ENCODE measurements at regions not wholly inside any gene's neighbourhood (a gene's known extent, or its start where the extent isn't known, plus 50 kb on each side); places are given as distances from the start of the nearest gene placed in this dataset.
"Not testable (repeated sequence)": the region's sequence is repeated elsewhere in the genome, so short reads cannot be mapped to it uniquely, and the experiment has no call there.

DNA sequence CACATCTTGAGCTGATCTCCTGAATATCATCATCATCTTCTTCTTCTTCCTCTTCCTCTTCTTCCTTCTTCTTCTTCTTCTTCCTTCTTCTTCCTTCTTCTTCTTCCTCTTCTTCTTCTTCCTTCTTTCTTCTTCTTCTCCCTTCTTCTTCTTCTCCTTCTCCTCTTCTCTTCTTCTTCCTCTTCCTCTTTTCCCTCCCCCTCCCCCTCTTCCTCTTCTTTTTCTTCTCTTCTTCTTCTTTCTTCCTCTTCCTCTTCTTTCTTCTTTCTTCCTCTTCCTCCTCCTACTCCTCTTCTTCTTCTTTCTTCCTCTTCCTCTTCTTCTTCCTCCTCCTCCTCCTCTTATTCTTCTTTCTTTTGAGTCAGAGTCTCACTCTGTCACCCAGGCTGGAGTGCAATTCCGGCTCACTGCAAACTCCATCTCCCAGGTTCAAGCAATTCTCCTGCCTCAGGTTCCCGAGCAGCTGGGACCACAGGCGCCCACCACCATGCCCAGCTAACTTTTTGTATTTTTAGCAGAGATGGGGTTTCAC is 197.9 kb upstream of the NANOGP8 start:
- DNase-seq = no peak

GRCh38 chr15:35281515-35281914 is 196.4 kb upstream of the NANOGP8 start:
- no peak for DNase-seq

DNA sequence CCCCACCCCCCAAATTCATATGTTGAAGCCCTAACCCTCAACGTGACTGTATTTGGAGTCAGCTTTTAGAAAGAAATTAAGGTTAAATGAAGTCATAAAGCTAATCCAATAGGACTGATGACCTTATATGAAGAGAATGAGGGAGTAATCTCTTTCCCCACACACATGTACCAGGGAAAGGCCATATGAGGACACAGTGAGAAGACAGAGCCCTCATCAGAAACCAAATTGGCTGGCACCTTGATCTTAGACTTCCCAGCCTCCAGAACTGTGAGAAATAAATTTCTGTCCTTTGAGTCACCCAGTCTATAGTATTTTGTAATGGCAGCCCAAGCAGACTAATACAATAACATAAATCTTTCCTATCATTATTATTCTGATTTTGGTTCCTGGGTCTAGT is 194.7 kb upstream of the NANOGP8 start:
- no peak for DNase-seq

DNA sequence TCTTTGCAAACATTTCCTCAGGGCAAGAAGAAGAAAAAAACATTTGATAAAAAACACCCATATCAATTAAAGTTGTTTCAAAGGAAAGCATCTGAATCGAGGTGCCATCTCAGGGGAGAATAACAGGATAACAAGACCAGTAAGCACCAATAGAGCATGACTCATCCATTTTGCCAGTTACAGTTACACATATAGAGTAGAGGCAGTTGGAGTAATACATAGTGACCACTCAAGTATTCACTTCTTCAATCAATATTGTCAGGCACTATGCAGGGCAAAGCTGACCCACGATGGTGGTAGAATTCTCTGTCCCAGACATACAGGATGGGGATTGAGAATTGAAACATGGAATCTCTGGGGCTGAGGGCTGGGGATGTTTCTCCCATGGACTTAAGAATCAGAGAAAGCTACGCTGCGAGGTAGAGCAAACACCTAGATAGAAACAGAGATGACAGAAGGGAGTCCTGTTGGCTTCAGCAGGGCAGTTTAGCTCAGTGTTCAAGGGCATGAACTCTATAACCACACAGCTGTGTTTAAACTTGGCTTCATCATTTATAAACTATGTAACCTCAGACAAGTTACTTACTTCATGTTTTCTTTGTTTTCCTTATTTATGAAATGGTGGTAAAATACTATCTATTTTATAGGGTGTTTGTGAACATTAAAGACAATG is 186.4 kb upstream of the NANOGP8 start:
- no peak for DNase-seq

DNA sequence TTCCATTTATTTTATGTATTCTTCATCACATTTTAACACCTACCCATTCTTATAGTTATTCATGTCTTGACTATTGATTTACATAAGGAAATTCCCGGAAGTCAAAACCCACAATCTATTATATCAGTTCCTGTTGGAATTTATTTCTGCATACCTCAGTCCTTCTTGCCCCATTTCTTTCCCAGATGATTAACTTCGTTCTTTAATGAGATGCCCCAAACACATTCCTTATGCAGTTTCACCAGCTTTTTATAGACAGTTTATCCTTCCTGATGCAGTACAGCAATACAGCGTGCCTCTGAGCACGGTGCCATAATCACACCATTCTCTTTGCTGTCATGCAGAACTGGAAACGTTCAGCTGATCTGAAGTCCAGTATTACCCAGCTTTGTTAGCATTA is 175.8 kb upstream of the NANOGP8 start:
- DNase-seq = no peak

- DNase-seq = not testable (repeated sequence)
Measured at GRCh38 chr15:35260274-35260673, 175.2 kb upstream of the NANOGP8 start.

- no peak for DNase-seq
Measured at GRCh38 chr15:35256551-35256950, 171.5 kb upstream of the NANOGP8 start.

DNA sequence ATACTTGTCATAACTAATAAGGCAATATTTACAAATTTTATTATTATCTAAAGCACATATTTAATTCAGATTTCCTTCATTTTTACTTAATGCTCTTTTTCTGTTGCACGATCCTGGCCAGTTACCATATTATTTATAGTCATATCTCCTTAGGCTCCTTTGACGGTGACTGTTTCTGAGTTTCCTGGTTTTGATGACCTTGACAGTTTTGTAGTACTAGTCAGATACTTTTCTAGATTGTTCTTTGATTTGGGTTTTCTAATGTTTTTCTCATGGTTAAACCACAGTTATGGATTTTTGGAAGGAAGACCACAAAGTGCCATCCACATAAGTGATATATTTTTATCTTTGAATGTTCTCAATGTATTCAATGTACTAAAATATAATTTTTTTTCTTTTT is 171.0 kb upstream of the NANOGP8 start:
- no peak for DNase-seq

GRCh38 chr15:35254908-35255307 is 169.8 kb upstream of the NANOGP8 start:
- DNase-seq = not testable (repeated sequence)

DNA sequence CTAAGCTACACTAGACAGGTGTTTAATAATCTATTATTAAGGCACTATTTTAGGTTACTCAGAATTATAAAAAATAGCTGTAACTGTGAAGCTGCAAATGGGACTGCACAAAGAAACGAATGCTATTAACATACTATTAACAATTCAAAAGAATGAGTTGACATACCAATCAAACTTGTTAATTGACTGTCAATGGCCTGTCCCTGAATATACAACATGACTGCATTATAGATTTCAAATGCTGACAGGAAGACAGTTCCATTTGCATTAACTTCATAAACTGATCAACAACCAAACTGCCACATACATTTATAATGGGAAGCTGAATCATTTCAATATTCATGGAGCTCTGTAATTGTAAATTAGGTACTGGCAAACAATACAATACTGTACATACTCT is 169.0 kb upstream of the NANOGP8 start:
- DNase-seq = no peak

GRCh38 chr15:35252351-35252865 is 167.3 kb upstream of the NANOGP8 start:
- DNase-seq = no peak

DNA sequence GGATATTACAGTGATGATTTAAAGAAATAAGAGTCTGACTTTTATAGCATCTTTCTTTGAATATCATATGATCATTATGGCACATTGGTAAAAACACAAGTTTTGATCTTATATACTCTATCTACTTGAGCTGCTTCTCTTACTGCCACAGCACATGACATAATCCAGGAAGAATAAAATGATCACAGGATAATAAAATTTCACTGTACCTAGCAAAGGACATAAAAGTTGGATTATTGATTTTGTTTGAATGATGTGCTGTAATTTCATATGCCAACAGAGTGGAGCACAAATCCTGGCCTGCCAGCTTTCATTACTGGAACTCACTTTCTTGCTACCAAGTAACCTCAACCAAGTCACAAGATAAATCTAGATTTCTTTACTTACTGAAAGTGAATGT is 162.1 kb upstream of the NANOGP8 start:
- no peak for DNase-seq

DNA sequence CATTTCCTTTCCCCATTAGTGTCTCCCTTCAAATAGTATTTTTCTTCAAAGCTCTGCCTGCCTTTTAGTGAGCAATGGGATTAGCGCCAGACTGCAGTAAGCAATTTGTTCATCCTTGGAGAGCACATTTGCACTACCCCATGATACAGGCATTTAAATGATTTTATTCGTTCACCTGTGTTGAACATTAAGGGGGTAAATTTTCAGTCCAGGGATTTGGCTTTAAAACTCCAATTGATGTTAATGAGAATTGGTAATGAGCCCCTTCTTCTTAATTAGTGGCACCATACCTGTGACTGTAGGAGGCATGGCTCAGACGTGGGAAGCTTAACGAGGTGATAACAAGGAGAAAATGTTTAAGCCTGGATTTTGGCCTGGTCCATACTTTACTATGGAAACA is 161.4 kb upstream of the NANOGP8 start:
- DNase-seq = no peak

DNA sequence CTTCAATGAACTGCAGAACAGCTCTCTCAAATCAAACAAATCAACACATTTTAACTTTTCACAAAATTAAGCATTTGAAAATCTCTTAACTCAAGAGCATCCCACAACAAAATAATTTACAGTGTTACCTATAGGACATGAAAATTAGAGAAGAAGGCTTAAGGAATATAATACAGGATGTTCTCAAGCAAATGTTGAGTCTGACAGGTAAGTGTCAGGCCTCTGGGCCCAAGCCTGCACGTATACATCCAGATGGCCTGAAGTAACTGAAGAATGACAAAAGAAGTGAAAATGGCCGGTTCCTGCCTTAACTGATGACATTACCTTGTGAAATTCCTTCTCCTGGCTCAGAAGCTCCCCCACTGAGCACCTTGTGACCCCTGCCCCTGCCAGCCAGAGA is 160.6 kb upstream of the NANOGP8 start:
- not testable (repeated sequence) for DNase-seq

GRCh38 chr15:35244227-35244626 is 159.1 kb upstream of the NANOGP8 start:
- no peak for DNase-seq

- no peak for DNase-seq
Measured at GRCh38 chr15:35243758-35244157, 158.7 kb upstream of the NANOGP8 start.

DNA sequence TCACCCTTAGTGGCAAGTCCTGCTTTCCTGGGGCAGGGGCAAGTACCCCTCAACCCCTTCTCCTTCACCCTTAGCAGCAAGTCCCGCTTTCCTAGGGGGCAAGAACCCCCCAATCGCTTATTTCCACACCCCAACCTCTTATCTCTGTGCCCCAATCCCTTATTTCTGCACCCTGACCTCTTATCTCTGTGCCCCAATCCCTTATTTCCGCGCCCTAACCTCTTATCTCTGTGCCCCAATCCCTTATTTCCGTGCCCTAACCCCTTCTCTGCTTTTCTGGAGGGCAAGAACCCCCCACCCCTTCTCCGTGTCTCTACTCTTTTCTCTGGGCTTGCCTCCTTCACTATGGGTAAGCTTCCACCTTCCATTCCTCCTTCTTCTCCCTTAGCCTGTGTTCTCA is 154.6 kb upstream of the NANOGP8 start:
- DNase-seq = not testable (repeated sequence)

DNA sequence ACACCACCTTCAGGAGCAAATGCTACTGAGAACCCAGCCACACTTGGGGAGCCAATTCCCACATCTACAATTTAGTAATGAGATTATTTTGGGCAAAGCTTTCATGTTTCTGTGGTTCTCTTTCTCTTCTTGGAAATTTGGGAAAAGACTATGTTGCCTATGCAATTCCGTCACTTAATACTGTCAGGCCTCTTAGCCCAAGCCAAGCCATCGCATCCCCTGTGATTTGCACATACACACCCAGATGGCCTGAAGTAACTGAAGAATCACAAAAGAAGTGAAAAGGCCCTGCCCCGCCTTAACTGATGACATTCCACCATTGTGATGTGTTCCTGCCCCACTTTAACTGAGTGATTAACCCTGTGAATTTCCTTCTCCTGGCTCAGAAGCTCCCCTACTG is 153.4 kb upstream of the NANOGP8 start:
- not testable (repeated sequence) for DNase-seq

- no peak for DNase-seq
Measured at GRCh38 chr15:35229085-35229484, 144.0 kb upstream of the NANOGP8 start.

GRCh38 chr15:35218215-35218614 is 133.1 kb upstream of the NANOGP8 start:
- no peak for DNase-seq

DNA sequence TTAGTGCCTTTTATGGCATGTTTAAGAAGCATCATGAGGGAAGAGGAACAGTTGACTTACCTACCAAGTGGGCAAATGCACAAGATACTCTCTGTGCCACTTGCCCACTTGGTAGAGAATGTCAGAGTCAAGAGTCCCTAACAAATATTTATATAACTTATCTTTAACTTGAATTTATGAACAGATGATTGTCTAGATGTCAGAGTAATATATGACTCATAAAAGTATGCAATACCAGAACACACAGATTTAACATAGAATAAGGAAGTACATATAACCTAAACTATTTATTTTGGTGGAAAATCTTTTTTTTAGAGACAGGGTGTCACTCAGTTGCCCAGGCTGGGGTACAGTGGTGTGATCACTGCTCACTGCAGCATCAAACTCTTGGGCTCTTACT is 130.0 kb upstream of the NANOGP8 start:
- DNase-seq = no peak

DNA sequence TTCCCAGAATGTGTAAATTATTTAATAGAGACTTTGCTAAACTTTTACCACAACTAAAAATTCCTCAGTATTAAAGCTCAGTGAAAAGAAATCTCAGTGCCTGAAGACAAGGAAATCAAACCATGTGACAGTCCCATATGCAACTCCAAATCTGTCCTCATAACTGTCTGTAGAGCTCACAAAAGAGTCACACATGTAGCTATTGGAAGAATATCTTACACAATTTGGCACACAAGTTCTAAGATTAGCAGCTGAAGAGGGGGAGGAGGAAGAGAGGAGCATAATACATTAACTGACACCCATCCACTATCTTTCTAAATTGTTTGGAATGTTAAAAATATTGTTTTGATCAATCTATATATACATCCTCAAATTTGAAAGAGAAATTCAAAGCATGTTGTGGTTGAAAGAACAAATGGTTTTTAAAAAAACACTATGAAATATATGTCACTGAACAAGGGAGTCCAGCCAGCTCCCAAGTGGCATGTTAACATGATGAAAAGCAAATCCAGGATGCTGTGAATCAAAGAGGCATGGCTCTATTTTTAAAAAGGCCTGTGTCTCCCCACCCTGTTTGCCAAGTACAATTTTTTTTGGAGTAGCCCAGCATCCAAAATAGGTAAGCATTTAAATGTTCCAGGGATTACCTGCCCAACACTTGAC is 126.3 kb upstream of the NANOGP8 start:
- no peak for DNase-seq

DNA sequence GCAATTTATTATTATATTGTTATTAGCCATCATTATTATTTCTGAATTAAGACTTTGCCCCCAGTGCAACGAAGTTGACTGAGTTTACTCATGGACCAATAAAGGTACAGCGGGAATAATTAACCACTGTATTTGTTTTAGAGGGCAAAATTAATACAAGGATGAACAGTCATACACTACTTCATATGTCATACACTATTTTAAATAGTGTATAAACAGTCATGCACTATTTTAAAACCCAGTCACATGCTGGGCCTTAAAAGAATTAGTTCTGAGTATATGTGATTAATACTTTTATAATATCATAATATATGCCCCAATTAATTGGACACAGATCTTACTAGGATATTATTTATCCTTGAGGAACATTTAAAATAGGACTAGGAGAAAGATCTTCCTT is 125.3 kb upstream of the NANOGP8 start:
- DNase-seq = no peak

DNA sequence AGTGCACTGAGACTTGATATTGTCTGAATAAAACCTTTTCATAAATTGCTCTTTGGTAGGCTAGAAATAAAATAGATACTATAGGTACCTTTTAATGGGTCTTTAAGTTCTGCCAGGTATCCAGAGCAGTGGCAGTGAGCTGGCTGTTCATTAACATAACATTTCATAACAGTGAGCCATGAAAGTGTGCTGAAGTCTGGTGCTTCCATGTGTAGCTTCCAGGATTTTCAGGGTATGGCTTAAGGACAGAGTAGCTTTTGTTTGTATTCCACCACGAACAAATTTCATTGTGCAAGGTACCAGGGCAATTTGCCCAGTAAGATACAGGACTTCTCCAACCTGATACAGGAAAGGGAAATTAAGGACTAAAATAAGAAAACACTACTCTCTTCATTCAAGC is 124.7 kb upstream of the NANOGP8 start:
- DNase-seq = no peak
